DOHH2 (cell line): ENCODE measurements at regions not wholly inside any gene's neighbourhood (a gene's known extent, or its start where the extent isn't known, plus 50 kb on each side); places are given as distances from the start of the nearest gene placed in this dataset.

Experiments
- H3F3A ChIP-seq: fragments of 200-600 bp; sonication (generic), shearing (Covaris generic); 2 replicates; pipeline ENCODE4 v1.6.0; 2016; ENCODE audit warnings: antibody characterized with exemption, mild to moderate bottlenecking; ENCODE audit not compliant: control insufficient read depth, insufficient read depth
- H3K27ac ChIP-seq: fragments of 200-600 bp; sonication (generic); 2 replicates; pipeline ENCODE4 v1.5.1; 2014; ENCODE audit warnings: low read depth, mild to moderate bottlenecking, low read length, moderate library complexity
- H3K27me3 ChIP-seq: fragments of 200-600 bp; sonication (generic); 2 replicates; pipeline ENCODE4 v1.6.1; 2014; ENCODE audit warnings: mild to moderate bottlenecking, low read length, mixed read lengths; ENCODE audit not compliant: control insufficient read depth
- H3K36me3 ChIP-seq: fragments of 200-600 bp; sonication (generic); 2 replicates; pipeline ENCODE4 v1.6.1; 2014; ENCODE audit warnings: mild to moderate bottlenecking, low read length, moderate library complexity, mixed read lengths; ENCODE audit not compliant: control insufficient read depth
- H3K4me1 ChIP-seq: fragments of 200-600 bp; sonication (generic); 2 replicates; pipeline ENCODE4 v1.6.1; 2014; ENCODE audit warnings: mild to moderate bottlenecking, low read length, mixed read lengths; ENCODE audit not compliant: control insufficient read depth
- H3K4me2 ChIP-seq: fragments of 200-600 bp; sonication (generic); 2 replicates; pipeline ENCODE4 v1.6.0; 2014; ENCODE audit warnings: mild to moderate bottlenecking, low read length, moderate library complexity
- H3K4me3 ChIP-seq: fragments of 200-600 bp; sonication (generic); 2 replicates; pipeline ENCODE4 v1.5.1; 2014; ENCODE audit warnings: mild to moderate bottlenecking, low read length, mixed read lengths
- H3K79me2 ChIP-seq: fragments of 200-600 bp; sonication (generic); 2 replicates; pipeline ENCODE4 v1.6.1; 2014; ENCODE audit warnings: mild to moderate bottlenecking, low read length, mixed read lengths; ENCODE audit not compliant: control insufficient read depth
- H3K9me2 ChIP-seq: fragments of 200-600 bp; sonication (generic); replicated peaks from 2 replicates; pipeline ENCODE4 v1.6.1; 2014; ENCODE audit warnings: mild to moderate bottlenecking, low read length, mixed read lengths; ENCODE audit not compliant: control insufficient read depth
- H3K9me3 ChIP-seq: fragments of 200-600 bp; sonication (generic); 2 replicates; pipeline ENCODE4 v1.6.1; 2014; ENCODE audit warnings: antibody characterized with exemption, low read length, mixed read lengths; ENCODE audit not compliant: control insufficient read depth, insufficient read depth
- H4K20me1 ChIP-seq: fragments of 200-600 bp; sonication (generic); 2 replicates; pipeline ENCODE4 v1.6.0; 2014; ENCODE audit warnings: low read depth, mild to moderate bottlenecking, antibody characterized with exemption, low read length, moderate library complexity; ENCODE audit not compliant: control insufficient read depth, insufficient read depth
- EZH2phosphoT487 ChIP-seq: fragments of 200-600 bp; sonication (generic); IDR thresholded peaks from 2 replicates; pipeline ENCODE4 v1.6.1; 2017; ENCODE audit warnings: borderline replicate concordance, mild to moderate bottlenecking, antibody characterized with exemption, low read length, moderate library complexity, mixed read lengths
- TF ChIP-seq, protein P1 (sequence below): fragments of 200-600 bp; sonication (generic); IDR thresholded peaks from one replicate; pipeline ENCODE4 v1.5.1; 2014; ENCODE audit warnings: antibody characterized with exemption, mild to moderate bottlenecking, low read depth, low read length; ENCODE audit not compliant: poor library complexity, severe bottlenecking

DNA sequence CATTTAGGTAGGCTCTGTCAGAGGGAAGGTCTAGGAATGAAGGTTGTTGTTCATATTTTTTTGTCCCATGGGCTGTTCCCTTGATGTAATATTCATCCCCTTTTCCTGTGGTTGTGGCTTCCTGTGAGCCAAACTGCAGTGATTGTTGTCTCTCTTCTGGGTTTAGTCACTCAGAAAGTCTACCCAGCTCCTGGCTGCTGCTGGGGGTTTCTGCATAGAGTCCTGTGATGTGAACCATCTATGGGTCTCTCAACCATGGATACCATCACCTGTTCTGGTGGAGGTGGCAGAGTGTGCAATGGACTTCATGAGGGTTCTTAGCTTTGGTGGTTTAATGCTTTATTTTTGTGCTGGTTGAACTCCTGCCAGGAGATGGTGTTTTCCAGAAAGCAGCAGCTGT lies 122.8 kb downstream of the ZC4H2 start:
- H3K4me2 ChIP-seq = no peak overlapping the region
- no peak for TF ChIP-seq EZH2phosphoT487
- TF ChIP-seq, protein P1, sequence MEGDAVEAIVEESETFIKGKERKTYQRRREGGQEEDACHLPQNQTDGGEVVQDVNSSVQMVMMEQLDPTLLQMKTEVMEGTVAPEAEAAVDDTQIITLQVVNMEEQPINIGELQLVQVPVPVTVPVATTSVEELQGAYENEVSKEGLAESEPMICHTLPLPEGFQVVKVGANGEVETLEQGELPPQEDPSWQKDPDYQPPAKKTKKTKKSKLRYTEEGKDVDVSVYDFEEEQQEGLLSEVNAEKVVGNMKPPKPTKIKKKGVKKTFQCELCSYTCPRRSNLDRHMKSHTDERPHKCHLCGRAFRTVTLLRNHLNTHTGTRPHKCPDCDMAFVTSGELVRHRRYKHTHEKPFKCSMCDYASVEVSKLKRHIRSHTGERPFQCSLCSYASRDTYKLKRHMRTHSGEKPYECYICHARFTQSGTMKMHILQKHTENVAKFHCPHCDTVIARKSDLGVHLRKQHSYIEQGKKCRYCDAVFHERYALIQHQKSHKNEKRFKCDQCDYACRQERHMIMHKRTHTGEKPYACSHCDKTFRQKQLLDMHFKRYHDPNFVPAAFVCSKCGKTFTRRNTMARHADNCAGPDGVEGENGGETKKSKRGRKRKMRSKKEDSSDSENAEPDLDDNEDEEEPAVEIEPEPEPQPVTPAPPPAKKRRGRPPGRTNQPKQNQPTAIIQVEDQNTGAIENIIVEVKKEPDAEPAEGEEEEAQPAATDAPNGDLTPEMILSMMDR = no peak

DNA sequence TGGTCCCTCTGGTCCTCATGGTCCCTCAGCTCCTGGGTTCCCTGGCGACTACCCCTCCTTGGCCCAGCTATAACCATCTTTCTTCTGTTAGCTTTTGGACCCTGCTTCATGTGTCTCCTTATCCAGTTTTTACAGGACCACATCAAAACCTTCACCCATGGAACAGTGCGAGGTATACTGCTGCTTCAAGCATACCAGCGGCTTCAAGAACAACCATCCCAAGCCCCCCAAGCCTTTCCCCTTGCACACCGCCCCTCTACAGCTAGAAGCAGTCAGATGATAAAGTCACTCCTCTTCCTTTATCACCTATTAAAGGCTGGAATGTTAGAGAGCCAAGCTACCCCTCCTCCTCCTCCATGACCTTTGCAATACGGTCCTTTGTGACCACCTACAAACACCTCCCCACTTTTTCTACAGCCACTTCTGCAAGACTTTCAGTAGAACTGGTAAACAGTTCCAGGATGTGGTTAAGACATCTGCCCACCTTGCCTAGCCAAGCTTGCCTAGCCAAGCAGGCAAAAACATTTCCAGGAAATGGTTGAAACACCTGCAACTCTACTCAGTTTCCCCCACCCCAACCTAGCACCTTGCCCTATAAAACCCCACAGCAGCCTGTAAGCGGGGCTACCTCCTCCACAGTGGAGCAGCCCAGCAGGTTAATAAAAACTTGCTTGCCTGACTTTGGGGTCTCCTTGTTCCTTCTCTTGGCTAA lies 125.7 kb downstream of the ZC4H2 start:
- Histone ChIP-seq H3K9me2 (no peaks in the 10 kb centered on the region), H3K4me2 (peak overlapping the region; percentile 51), H3K4me1 (peaks cover 51% of the 10 kb centered on the region), H3K27ac (peak overlapping the region; percentile 94), H4K20me1 (no peaks in the 10 kb centered on the region), H3K79me2 (no peaks in the 10 kb centered on the region), H3K4me3 (peak overlapping the region; percentile 46), H3K36me3 (peaks cover 46% of the 10 kb centered on the region), H3K9me3 (peaks cover 63% of the 10 kb centered on the region), H3F3A (peaks cover 10% of the 10 kb centered on the region), H3K27me3 (no peaks in the 10 kb centered on the region)
- TF ChIP-seq, protein P1 = no peak
- no peak for TF ChIP-seq EZH2phosphoT487

More for the DNA sequence above, 122.8 kb downstream of the ZC4H2 start:
- Histone ChIP-seq H3K4me3 (0 out of 2 replicates have a peak overlapping the region, but pooled peaks have one; percentile 12), H3K27ac (no peak overlapping the region), H3K9me3 (peaks cover 59% of the 10 kb centered on the region), H4K20me1 (no peaks in the 10 kb centered on the region), H3K79me2 (no peaks in the 10 kb centered on the region), H3K36me3 (peaks cover 51% of the 10 kb centered on the region), H3K9me2 (no peaks in the 10 kb centered on the region), H3K27me3 (no peaks in the 10 kb centered on the region), H3K4me1 (peaks cover 76% of the 10 kb centered on the region), H3F3A (peaks cover 10% of the 10 kb centered on the region)

DNA sequence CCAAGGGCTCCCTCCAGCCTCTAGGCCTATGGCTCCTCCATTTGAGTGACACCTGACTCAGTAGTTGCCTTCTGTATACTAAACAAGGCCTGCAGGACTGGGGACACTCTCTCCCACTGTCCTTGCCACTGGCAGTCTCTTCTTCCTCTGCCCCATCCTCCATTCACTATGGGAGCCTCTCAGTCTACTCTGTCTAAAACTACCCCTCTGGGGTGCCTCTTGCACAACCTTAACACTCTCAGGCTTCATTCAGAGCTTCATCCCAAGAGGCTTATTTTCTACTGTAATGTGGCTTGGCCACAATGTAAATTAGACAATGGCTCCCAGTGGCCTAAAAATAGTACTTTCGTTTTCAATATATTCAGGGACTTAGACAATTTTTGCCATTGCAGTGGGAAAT lies 133.0 kb downstream of the ZC4H2 start:
- H3K9me2 ChIP-seq = no peaks in the 10 kb centered on the region
- peaks cover 34% of the 10 kb centered on the region for H3K4me1 ChIP-seq
- no peaks in the 10 kb centered on the region for H3K79me2 ChIP-seq
- peaks cover 11% of the 10 kb centered on the region for H3F3A ChIP-seq
- peaks cover 33% of the 10 kb centered on the region for H3K36me3 ChIP-seq
- H3K27me3 ChIP-seq = no peaks in the 10 kb centered on the region
- peak overlapping the region; percentile 56 for H3K4me2 ChIP-seq
- H3K9me3 ChIP-seq = peaks cover 53% of the 10 kb centered on the region
- H3K4me3 ChIP-seq = peak overlapping the region; percentile 61
- peak overlapping the region; percentile 98 for H3K27ac ChIP-seq
- H4K20me1 ChIP-seq = no peaks in the 10 kb centered on the region
- TF ChIP-seq EZH2phosphoT487 = no peak
- TF ChIP-seq, protein P1 = no peak
